ENCODE measurements at regions not wholly inside any gene's neighbourhood (a gene's known extent, or its start where the extent isn't known, plus 50 kb on each side); places are given as distances from the start of the nearest gene placed in this dataset.

DNA sequence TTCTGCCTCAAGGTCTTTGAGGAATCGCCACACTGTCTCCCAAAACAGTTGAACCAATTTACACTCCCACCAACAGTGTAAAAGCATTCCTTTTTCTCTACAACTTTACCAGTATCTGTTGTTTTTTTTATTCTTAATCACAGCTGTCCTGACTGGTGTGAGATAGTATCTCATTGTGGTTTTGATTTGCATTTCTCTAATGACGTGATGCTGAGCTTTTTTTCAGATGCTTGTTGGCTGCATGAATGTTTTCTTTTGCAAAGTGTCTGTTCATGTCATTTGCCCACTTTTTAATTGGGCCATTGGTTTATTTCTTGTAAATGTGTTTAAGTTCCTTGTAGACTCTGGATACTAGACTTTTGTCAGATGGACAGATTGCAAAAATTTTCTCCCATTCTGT lies 400.0 kb downstream of the DEPDC1B start:
- DNase-seq (ENCODE audit: low spot score in 2 of 2) (no peak), ATAC-seq (no peak)
- H3K36me3 Mint-ChIP-seq, result peaks cover 0 to 5% of the 10 kb centered on the region in 2 donors
- no peak overlapping the region for H3K27ac Mint-ChIP-seq
- peaks cover 8 to 18% of the 10 kb centered on the region in 2 donors for H3K9me3 Mint-ChIP-seq

DNA sequence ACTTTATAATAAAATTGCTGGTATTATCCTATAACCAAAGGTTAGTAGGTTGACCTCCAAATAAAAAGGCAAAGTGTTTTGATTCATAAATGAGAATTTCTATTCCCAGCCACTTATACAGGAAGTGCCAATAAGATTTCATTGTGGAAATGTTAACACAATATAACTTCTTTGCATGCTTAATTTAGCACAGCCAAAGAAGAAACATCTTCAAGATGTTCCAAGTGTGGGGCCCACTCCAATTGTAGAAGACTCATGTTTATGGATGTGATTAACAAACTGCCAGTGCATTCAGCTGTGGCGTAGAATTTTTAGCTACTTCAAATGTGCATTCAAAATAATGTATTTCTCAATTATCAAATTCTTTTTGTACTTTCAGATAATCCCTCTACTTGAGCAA lies 402.3 kb downstream of the DEPDC1B start:
- ATAC-seq, result no peak
- H3K27ac Mint-ChIP-seq, result no peak overlapping the region
- peaks cover 2 to 13% of the 10 kb centered on the region in 2 donors for H3K9me3 Mint-ChIP-seq
- H3K36me3 Mint-ChIP-seq, result no peaks in the 10 kb centered on the region
- no peak for DNase-seq (ENCODE audit: low spot score in 2 of 2)

DNA sequence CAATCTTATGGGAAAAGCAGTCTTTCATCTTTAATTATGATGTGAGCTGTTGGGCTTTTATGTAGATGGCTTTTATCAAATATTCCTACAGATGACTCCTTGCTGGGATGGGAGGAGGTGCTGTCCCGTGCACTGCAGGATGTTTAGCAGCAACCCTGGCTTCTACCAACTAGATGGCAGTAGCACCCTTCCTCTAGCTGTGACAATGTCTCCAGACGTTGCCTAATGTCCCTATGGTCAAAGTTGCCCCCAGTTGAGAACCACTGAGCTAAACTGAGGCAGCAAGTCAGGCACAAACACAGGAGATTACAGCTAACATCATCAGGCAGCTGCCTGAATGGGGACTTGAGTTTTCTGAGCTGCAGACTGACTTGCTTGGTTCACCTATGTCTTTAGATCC lies 401.9 kb upstream of the PDE4D start:
- ATAC-seq (no peak), DNase-seq (ENCODE audit: low spot score in 2 of 2) (no peak)
- Mint-ChIP-seq H3K27ac (no peak overlapping the region), H3K9me3 (peaks cover 2 to 3% of the 10 kb centered on the region in 2 donors), H3K36me3 (no peaks in the 10 kb centered on the region)

DNA sequence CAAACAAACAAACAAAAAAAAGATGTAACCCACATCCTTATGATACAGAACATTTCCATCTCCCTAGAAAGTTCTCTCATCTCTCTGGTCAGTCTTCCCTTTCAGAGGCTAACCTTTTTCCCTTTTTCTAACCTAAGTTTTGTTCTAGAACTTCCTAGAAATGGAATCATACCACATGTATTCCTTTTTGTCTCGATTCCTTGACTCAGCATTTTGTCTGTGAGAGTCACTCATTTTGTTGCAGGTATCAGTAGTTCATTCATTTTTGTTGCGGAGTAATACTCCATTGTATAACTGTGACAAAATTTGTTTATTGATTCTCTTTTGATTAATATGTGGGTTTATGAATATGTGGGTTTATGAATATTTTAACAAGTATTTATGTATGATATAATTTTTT lies 400.0 kb upstream of the PDE4D start:
- Mint-ChIP-seq H3K27ac (no peak overlapping the region), H3K36me3 (no peaks in the 10 kb centered on the region), H3K9me3 (peaks cover 0 to 2% of the 10 kb centered on the region in 2 donors)
- ATAC-seq (no peak), DNase-seq (ENCODE audit: low spot score in 2 of 2) (no peak)

DNA sequence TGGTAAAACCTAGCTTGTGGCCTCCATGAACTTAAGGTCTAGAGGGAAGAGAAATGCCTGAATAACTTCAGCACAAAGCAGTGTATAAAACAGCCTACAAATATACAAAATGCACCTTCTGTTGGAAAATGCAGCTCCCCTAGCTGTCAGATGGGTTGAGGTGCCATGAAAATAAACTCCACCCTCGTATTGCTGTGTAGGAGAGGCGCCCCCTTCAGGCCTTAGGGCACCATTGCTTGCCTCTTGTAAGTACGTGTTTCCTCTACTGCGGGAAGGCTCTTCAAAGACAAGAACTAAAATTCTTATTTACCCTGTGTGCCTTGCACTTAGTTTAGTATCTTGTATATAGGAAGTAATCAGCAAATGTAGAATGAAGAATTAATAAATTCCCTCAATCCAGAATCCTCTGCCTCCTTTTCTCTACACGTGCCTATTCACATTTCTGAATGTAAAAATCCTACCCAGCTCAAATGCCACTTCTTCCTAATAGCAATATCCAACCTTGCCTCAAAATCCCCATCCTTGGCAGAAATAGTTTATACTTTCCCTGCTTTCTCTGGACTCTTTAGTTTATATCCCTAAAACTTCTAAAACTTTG lies 393.7 kb upstream of the PDE4D start:
- no peaks in the 10 kb centered on the region for H3K9me3 Mint-ChIP-seq
- no peaks in the 10 kb centered on the region for H3K36me3 Mint-ChIP-seq
- ATAC-seq, result no peak
- DNase-seq (ENCODE audit: low spot score in 2 of 2), result peak in 1 of 2 donors; percentile 10
- H3K27ac Mint-ChIP-seq, result no peak overlapping the region

DNA sequence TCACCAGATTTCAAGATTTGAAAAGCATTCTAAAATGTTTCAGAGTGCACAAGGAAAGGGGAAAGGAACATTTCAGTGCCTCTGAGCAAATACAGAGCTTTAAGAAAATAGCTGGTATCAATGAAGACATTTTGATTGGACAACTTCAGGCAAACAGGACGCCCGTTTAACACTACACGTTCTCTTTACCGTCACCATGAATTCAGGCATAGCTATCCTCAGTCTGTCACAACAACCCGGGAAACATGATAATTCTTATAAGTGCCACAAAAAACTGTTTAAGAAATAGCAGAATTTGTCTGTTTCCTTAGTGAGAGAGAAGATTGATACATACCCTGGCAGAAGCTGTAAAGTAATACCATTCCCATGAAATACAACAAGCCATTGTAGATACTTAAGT lies 392.4 kb upstream of the PDE4D start:
- Mint-ChIP-seq H3K36me3 (no peaks in the 10 kb centered on the region), H3K9me3 (no peaks in the 10 kb centered on the region), H3K27ac (no peak overlapping the region)
- no peak for ATAC-seq
- no peak for DNase-seq (ENCODE audit: low spot score in 2 of 2)

DNA sequence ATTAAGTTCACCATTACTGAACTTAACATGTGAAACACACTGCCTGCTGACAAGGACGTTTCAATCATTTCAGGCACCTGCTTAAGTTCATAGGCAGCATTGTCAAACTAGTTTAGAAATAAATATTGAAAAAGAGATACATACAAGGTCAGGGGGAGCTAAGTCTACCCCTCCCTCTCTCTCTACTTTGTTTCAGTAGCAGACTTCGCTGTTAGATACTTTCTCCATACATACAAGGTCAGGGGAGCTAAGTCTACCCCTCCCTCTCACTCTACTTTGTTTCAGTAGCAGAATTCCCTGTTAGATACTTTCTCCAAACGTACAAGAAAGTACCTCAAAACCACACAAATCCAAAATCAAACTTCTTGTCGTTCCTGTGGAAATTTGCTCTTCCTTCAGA lies 387.4 kb upstream of the PDE4D start:
- ATAC-seq, result no peak
- DNase-seq (ENCODE audit: low spot score in 2 of 2), result no peak
- Mint-ChIP-seq H3K27ac (no peak overlapping the region), H3K36me3 (no peaks in the 10 kb centered on the region), H3K9me3 (no peaks in the 10 kb centered on the region)

DNA sequence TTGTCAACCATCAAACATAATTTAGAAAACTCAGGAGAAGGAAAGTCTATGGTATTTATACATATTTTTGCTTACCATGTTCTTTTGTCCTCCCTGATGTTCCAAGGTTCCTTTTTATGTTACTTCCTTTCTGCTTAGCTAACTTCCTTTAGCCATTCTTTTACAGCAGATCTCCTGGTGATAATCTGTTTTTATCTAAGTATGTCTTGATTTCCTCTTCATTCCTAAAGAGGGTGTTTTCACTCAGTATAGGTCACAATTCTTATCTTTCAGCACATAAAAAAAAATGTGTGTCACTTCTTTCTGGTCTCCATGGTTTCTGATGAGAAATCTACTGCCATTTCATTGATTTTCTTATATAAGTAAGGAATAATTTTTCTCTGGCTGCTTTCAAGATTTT lies 384.4 kb upstream of the PDE4D start:
- H3K9me3 Mint-ChIP-seq, result peaks cover 7 to 11% of the 10 kb centered on the region in 2 donors
- ATAC-seq (no peak), DNase-seq (ENCODE audit: low spot score in 2 of 2) (no peak)
- H3K36me3 Mint-ChIP-seq, result no peaks in the 10 kb centered on the region
- H3K27ac Mint-ChIP-seq, result no peak overlapping the region

DNA sequence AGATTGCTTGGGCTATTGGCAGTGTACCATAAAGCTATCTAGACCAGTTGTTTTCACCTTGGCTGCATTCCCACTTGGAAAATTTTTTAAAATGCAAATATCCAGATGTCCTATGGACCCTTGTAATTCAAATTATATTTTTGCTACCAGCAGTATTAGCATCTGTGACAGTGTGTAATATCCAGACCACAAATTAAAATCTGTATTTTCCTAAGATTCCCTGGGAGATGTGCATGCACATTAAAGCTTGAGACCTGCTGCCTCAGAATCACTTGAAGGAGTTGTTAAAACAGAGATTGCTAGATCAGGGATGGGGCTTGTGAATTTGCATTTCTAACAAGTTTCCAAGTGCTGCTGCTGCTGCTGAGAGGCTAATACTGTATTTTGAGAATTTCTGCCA lies 381.2 kb upstream of the PDE4D start:
- Mint-ChIP-seq H3K9me3 (peaks cover 13% of the 10 kb centered on the region in 2 donors), H3K27ac (no peak overlapping the region), H3K36me3 (no peaks in the 10 kb centered on the region)
- DNase-seq (ENCODE audit: low spot score in 2 of 2) (no peak), ATAC-seq (no peak)

DNA sequence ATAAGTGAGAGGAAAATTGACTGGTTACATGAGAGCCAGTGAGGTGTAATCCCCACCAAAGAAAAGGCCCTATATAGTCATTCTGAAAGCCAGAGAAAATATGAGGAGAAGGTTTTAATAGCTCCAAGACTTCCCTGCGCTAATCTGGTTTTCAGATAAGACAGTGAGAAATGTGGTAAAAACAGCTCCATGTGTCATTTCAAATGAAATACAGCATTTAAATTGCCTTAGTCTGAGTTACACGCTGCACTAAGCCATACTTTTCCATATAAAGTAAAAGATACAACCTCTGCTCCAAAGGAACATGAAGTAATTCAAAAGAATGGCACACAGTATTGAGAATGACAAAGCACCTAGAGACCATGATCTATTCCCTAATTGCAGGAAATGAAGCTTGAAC lies 378.0 kb upstream of the PDE4D start:
- ATAC-seq (no peak), DNase-seq (ENCODE audit: low spot score in 2 of 2) (no peak)
- peaks cover 13 to 15% of the 10 kb centered on the region in 2 donors for H3K9me3 Mint-ChIP-seq
- no peak overlapping the region for H3K27ac Mint-ChIP-seq
- H3K36me3 Mint-ChIP-seq, result no peaks in the 10 kb centered on the region

DNA sequence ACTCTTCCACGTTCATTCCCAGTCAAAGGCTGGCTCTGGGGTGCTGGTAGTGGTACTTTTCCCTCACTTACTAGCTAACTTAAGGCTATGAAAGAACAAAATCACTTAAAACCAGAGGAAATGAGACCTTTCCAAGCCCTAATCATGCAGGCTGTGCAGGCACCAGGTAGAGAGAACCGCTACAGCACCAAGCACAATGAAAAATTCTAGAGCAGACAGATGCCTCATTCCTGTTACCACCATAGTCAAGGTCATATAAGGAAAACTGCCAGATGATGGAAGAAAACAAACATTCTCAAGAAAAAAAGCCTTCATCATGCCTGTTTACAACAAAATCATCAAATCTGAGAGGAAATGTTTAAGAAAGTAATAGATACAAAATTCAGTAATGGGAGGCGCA lies 374.4 kb upstream of the PDE4D start:
- DNase-seq (ENCODE audit: low spot score in 2 of 2) (no peak), ATAC-seq (no peak)
- no peaks in the 10 kb centered on the region for H3K36me3 Mint-ChIP-seq
- peaks cover 2 to 8% of the 10 kb centered on the region in 2 donors for H3K9me3 Mint-ChIP-seq
- no peak overlapping the region for H3K27ac Mint-ChIP-seq

DNA sequence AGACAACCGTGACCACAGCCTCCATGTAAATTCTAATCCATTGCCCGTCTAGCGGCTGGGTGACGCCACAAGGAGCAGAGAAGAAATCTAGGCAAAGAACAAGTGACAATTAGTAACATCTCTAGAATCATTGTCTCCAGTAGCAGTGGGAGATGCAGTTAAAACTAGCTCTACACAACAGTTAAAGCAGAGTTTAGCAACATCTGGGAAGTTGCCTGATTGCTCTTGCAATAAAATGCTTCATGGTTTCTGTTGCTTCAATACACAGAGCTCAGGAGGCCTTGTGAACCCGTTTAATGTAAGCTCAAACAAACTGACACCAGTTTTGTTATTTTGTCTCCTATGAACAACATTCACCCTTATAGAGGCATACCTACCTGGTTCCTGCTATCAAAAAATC lies 369.8 kb upstream of the PDE4D start:
- H3K27ac Mint-ChIP-seq, result no peak overlapping the region
- no peak for ATAC-seq
- no peak for DNase-seq (ENCODE audit: low spot score in 2 of 2)
- no peaks in the 10 kb centered on the region for H3K36me3 Mint-ChIP-seq
- no peaks in the 10 kb centered on the region for H3K9me3 Mint-ChIP-seq

DNA sequence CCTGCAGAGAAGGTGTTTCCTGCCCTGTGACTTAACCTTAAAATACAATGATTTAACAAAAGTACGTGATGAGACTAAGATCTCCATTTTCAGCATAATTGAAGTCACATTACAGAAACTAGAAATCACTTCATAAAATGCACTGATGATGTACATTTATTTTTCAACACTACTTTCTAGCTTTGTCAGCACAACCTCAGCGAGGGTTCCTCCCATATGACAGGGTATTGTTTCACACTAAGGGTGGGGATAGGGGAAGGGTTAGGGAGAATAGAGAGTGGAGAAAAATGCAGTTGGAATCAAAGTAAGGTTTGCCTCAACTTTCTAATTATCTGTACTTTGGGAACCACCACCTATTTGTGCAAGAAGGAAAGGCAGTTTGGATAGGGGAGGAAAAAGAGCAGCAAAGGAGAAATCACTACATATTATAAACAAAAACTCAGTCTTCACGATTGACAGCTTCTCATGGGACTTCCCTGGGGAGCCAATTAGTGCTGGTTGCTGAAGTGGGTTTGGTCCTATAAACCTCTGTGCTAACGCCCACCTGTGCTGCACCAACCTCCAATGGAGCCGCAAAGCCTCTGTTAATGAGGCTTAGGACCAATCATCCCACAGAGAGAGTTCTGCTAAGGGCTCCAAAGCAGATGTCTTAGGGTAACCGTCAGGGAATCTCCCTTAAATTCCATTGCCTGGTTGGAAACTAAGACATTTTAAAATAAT lies 369.2 kb upstream of the PDE4D start:
- no peaks in the 10 kb centered on the region for H3K9me3 Mint-ChIP-seq
- no peak for DNase-seq (ENCODE audit: low spot score in 2 of 2)
- no peak overlapping the region for H3K27ac Mint-ChIP-seq
- no peak for ATAC-seq
- H3K36me3 Mint-ChIP-seq, result no peaks in the 10 kb centered on the region

DNA sequence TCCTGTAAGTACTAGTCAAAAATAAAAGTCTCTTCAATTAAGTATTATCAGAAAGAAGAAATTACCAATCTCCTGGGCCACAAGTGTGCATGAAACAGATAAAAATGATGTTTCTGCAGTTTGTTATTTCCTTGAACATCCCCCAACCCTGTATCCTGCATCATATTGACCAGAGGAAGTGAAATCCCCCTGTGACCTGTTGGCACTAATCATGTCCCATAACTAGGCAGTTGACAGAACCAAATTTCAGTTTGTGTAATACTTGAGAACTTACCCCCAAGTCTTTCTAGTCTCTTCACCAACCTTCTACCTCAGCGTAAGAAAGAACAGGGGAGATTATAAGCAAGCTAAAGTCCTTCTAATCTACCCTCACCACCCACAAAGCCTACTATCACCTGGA lies 368.2 kb upstream of the PDE4D start:
- DNase-seq (ENCODE audit: low spot score in 2 of 2) (no peak), ATAC-seq (no peak)

DNA sequence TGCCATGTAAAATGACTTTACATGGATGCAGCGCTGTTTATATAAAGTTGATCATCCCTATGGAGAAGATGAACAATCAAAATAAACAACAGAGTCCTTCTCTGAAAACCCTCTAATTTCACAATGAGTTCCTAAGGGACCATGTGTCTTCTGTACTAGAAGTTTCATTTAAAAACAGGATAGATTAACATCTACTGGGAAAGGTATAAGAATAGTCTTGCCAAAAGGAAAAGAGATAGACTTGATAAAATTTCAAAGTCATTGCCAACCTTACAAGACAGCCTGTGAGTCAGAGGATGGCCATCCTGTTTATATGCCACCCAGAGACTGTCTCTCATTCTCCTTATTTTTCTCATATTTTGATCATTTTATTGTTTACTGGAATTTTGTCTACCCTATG lies 367.1 kb upstream of the PDE4D start:
- no peak for ATAC-seq
- DNase-seq (ENCODE audit: low spot score in 2 of 2), result no peak
- H3K9me3 Mint-ChIP-seq, result peaks cover 0 to 9% of the 10 kb centered on the region in 2 donors
- H3K36me3 Mint-ChIP-seq, result no peaks in the 10 kb centered on the region
- no peak overlapping the region for H3K27ac Mint-ChIP-seq

More for the DNA sequence above, 368.2 kb upstream of the PDE4D start:
- Mint-ChIP-seq H3K36me3 (no peaks in the 10 kb centered on the region), H3K9me3 (peaks cover 0 to 4% of the 10 kb centered on the region in 2 donors), H3K27ac (no peak overlapping the region)

DNA sequence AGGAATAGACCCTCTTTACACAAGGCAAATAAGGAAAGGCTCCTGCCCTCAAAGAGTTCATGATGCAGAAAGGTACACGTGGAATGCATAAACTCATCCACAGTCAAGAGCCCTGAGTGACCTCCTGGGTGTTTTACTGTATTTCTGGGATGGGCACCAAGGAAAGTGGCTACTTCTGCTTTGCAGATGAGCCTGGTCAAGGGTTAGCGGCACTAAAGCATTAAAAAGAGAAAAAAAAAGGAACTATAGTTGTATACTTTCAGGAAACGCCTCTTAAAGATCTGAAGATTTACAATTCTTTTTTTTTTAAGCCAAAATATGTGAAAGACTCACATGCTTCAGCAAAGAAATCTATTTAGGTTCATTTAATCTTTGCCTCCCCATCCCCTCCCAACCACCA lies 366.2 kb upstream of the PDE4D start:
- ATAC-seq, result no peak
- Mint-ChIP-seq H3K36me3 (no peaks in the 10 kb centered on the region), H3K27ac (no peak overlapping the region)

DNA sequence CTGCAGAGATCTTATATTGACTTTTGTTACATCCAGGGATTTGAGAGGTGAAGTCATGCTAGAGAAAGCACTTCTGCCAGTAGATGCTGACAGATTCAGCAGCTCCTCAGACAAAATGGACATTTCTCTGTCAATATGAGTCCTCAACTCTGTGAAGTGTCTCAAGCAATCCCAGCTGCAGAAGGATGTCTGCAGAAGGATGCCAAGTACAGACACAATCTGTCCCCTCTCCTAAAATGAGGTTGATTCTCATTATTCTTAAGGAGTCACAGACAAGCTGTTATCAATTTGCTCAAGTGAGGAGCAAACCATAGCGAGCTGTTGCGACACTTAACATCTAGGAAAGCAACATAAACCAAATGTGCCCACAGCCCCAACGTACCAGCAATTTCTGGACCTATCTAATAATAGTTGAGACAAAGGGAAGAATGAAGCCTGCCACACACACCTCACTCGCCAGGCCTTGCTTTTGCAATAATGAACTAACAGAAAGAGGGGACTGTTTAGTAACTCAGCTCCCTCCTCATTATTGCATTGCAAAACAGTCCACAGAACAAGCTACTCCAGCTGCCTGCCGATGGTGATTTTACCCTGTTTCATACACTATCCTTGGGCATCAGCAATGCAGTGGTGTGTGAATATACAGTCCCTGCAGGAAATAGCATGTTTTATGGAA lies 364.2 kb upstream of the PDE4D start:
- H3K9me3 Mint-ChIP-seq, result peaks cover 0 to 9% of the 10 kb centered on the region in 2 donors
- no peak for DNase-seq (ENCODE audit: low spot score in 2 of 2)
- no peak for ATAC-seq
- H3K27ac Mint-ChIP-seq, result no peak overlapping the region
- H3K36me3 Mint-ChIP-seq, result no peaks in the 10 kb centered on the region

More for the DNA sequence above, 366.2 kb upstream of the PDE4D start:
- no peak for DNase-seq (ENCODE audit: low spot score in 2 of 2)
- H3K9me3 Mint-ChIP-seq, result peaks cover 0 to 9% of the 10 kb centered on the region in 2 donors

DNA sequence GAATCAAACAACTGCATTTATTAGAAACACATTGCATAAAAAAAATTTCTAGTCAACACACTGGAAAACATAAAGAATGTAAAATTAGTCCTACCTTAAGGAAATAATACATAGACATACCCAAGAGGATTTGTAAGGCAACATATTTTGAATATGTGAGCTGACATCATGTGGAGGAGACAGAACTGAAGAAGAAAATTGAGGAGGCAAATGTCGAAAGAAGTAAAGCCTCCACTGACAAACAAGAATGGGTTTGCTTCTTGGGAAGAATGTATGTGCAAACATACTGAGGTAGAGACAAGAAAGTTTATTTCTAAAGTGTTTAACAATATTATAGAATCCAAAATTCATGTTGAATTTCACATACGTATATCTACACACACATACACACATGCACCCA lies 363.0 kb upstream of the PDE4D start:
- no peak overlapping the region for H3K27ac Mint-ChIP-seq
- peaks cover 0 to 9% of the 10 kb centered on the region in 2 donors for H3K9me3 Mint-ChIP-seq
- ATAC-seq (no peak), DNase-seq (ENCODE audit: low spot score in 2 of 2) (no peak)
- no peaks in the 10 kb centered on the region for H3K36me3 Mint-ChIP-seq
